ENCODE measurements at regions not wholly inside any gene's neighbourhood (a gene's known extent, or its start where the extent isn't known, plus 50 kb on each side); places are given as distances from the start of the nearest gene placed in this dataset.

- ATAC-seq: no peak
- H3K9me3 ChIP-seq: peaks cover 0 to 22% (median 12%) of the 10 kb centered on the region in 11 donors
- no peak overlapping the region for H3K4me3 ChIP-seq
- no peaks in the 10 kb centered on the region for H3K36me3 ChIP-seq
- H3K27ac ChIP-seq: no peak overlapping the region
- no peak for DNase-seq
- intact Hi-C loops (cut with DNase I): no loop called here
- TF ChIP-seq, protein P1, sequence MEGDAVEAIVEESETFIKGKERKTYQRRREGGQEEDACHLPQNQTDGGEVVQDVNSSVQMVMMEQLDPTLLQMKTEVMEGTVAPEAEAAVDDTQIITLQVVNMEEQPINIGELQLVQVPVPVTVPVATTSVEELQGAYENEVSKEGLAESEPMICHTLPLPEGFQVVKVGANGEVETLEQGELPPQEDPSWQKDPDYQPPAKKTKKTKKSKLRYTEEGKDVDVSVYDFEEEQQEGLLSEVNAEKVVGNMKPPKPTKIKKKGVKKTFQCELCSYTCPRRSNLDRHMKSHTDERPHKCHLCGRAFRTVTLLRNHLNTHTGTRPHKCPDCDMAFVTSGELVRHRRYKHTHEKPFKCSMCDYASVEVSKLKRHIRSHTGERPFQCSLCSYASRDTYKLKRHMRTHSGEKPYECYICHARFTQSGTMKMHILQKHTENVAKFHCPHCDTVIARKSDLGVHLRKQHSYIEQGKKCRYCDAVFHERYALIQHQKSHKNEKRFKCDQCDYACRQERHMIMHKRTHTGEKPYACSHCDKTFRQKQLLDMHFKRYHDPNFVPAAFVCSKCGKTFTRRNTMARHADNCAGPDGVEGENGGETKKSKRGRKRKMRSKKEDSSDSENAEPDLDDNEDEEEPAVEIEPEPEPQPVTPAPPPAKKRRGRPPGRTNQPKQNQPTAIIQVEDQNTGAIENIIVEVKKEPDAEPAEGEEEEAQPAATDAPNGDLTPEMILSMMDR (IDR thresholded peaks at IDR 0.05): no peak
- H3K4me1 ChIP-seq: no peaks in the 10 kb centered on the region
- peaks cover 0 to 15% (median 8%) of the 10 kb centered on the region in 7 donors for H3K27me3 ChIP-seq
Measured at GRCh38 chr11:33594188-33594587, 106.4 kb downstream of the C11orf91 start.

DNA sequence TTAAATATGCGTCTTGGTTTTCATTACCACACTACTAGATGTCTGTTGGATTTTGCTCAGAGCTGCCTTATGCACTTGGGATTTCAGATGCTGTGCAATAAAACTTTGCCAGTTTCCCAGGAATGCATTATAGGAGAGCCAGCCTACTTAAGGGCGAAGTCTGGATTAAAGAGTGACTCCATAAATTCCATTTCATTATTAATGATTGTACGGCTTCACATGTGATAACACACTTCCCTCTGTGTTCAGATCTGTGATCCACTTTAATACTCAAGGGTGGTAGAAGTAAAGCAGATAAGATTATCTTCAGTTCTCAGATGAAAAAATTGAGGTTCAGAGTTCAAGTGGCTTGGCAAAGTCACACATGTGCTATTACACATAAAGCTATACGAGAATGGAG lies 110.2 kb downstream of the C11orf91 start:
- H3K27me3 ChIP-seq: peaks cover 0 to 6% (median 0%) of the 10 kb centered on the region in 7 donors

GRCh38 chr11:33588056-33588455 lies 112.6 kb downstream of the C11orf91 start:
- Histone ChIP-seq H3K9me3 (peaks cover 0 to under 1% (median 0%) of the 10 kb centered on the region in 11 donors), H3K27ac (no peak overlapping the region), H3K27me3 (peaks cover 0 to 15% (median 0%) of the 10 kb centered on the region in 7 donors), H3K36me3 (no peaks in the 10 kb centered on the region), H3K4me1 (no peaks in the 10 kb centered on the region), H3K4me3 (no peak overlapping the region)
- WGBS, 2 donors: 60 to 67% methylated on average over 4 of the region's 4 CpGs
- ATAC-seq (no peak), DNase-seq (no peak)
- TF ChIP-seq, protein P1 (IDR thresholded peaks at IDR 0.05): no peak
- intact Hi-C loops (cut with DNase I): loop anchor here in 1 of 10 donors (10.0 kb wide), 1 partner anchor 113 kb away; no protein-coding TSS in a partner anchor

More for the DNA sequence above, 110.2 kb downstream of the C11orf91 start:
- TF ChIP-seq, protein P1 (IDR thresholded peaks at IDR 0.05): no peak
- Histone ChIP-seq H3K4me1 (no peaks in the 10 kb centered on the region), H3K27ac (no peak overlapping the region), H3K9me3 (peaks cover 0 to 18% (median 12%) of the 10 kb centered on the region in 11 donors), H3K36me3 (no peaks in the 10 kb centered on the region), H3K4me3 (no peak overlapping the region)
- 76 to 81% methylated on average over 4 of the region's 4 CpGs for WGBS, 2 donors
- intact Hi-C loops (cut with DNase I): no loop called here
- DNase-seq: no peak
- ATAC-seq: no peak

GRCh38 chr11:33585586-33586209 lies 114.9 kb downstream of the C11orf91 start:
- Histone ChIP-seq H3K27me3 (peaks cover 0 to 18% (median 3%) of the 10 kb centered on the region in 7 donors), H3K9me3 (no peaks in the 10 kb centered on the region), H3K27ac (no peak overlapping the region), H3K36me3 (no peaks in the 10 kb centered on the region), H3K4me1 (no peaks in the 10 kb centered on the region), H3K4me3 (no peak overlapping the region)
- WGBS, 2 donors: 85 to 88% methylated on average over 6 of the region's 6 CpGs
- DNase-seq (no peak), ATAC-seq (no peak)
- intact Hi-C loops (cut with DNase I): loop anchor here in 1 of 10 donors (10.0 kb wide), 1 partner anchor 111 kb away; no protein-coding TSS in a partner anchor
- TF ChIP-seq, protein P1 (IDR thresholded peaks at IDR 0.05): no peak
